Breast epithelium (tissue), 4 donors: ENCODE measurements at regions not wholly inside any gene's neighbourhood (a gene's known extent, or its start where the extent isn't known, plus 50 kb on each side); places are given as distances from the start of the nearest gene placed in this dataset.

Source experiments
- DNase-seq, 2 donors: peaks; one replicate each; pipeline ENCODE4 v3.0.0-alpha.2; 2019; ENCODE audit warnings: low spot score in 2 of 2
- H3K27ac ChIP-seq, 2 donors: fragments of 200-600 bp; sonication (generic) in 1 of 2; one replicate each; pipeline ENCODE4 v1.5.1; 2016 to 2019; ENCODE audit warnings: mild to moderate bottlenecking in 1 of 2
- H3K27me3 ChIP-seq, 2 donors: fragments of 200-600 bp; sonication (generic) in 1 of 2; one replicate each; pipeline versions ENCODE4 v1.5.1 to v1.6.0; 2017 to 2019; ENCODE audit warnings: control low read depth in 1 of 2, mild to moderate bottlenecking in 1 of 2
- H3K36me3 ChIP-seq: fragments of 200-600 bp; one replicate; pipeline ENCODE4 v1.5.1; 2019
- H3K4me1 ChIP-seq, 2 donors: fragments of 200-600 bp; sonication (generic); one replicate each; pipeline ENCODE4 v1.5.1; 2016 to 2019; ENCODE audit warnings: control low read depth in 1 of 2
- H3K4me3 ChIP-seq, 3 donors: fragments of 200-600 bp; sonication (generic); 1 replicate in 2 of 3; 2 replicates in 1 of 3; pipeline ENCODE4 v1.5.1; 2016 to 2019; ENCODE audit warnings: mild to moderate bottlenecking in 3 of 3, moderate library complexity in 2 of 3
- H3K9me3 ChIP-seq, 2 donors: fragments of 200-600 bp; sonication (generic) in 1 of 2; one replicate each; pipeline ENCODE4 v1.5.1; 2016 to 2019; ENCODE audit warnings: control low read depth in 1 of 2
- POLR2A ChIP-seq: fragments of 450-650 bp; IDR thresholded peaks from one replicate; pipeline ENCODE4 v1.6.1; 2016; ENCODE audit warnings: antibody characterized with exemption, mild to moderate bottlenecking, moderate library complexity
- POLR2AphosphoS5 ChIP-seq, 3 donors: sonication (generic); formaldehyde crosslinking; IDR thresholded peaks; one replicate each; pipeline ENCODE4 v1.6.1; 2017; ENCODE audit warnings: antibody characterized with exemption in 3 of 3
- intact Hi-C: fragments of 100-400 bp; cut with DNase I; formaldehyde crosslinking; loops from one replicate; pipeline ENCODE4 v1.15.1; 2023; ENCODE audit warnings: low total_unique reads
- TF ChIP-seq, protein P1 (sequence below), 3 donors: fragments of 450-650 bp; IDR thresholded peaks; one replicate each; pipeline ENCODE4 v1.5.1; 2016 to 2017; ENCODE audit warnings: antibody characterized with exemption in 3 of 3, mild to moderate bottlenecking in 3 of 3, moderate library complexity in 3 of 3

DNA sequence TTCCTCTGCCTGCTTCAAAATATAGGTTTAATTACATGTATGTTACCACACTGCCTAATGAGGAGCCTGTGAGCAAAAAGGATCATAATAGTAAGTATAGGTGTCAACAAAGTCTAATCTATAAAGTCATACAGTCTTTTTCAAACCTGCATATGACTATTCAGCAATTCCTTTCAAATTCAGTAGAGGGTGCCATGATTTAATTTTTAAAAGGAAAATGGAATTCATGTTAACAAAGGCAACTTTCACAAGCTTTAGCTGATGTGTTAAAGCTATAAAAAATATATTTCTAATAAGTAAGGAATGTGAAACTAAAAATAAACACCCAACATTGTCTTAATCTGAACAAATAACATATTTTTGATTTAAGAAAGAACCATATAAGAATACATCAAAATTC, 52.1 kb downstream of the MPP7 start:
- H3K27me3 ChIP-seq: no peaks in the 10 kb centered on the region
- DNase-seq: no peak
- H3K9me3 ChIP-seq: no peaks in the 10 kb centered on the region
- no peaks in the 10 kb centered on the region for H3K36me3 ChIP-seq
- H3K27ac ChIP-seq: no peak overlapping the region
- no peak overlapping the region for H3K4me3 ChIP-seq
- intact Hi-C loops: no loop called here
- TF ChIP-seq, protein P1, sequence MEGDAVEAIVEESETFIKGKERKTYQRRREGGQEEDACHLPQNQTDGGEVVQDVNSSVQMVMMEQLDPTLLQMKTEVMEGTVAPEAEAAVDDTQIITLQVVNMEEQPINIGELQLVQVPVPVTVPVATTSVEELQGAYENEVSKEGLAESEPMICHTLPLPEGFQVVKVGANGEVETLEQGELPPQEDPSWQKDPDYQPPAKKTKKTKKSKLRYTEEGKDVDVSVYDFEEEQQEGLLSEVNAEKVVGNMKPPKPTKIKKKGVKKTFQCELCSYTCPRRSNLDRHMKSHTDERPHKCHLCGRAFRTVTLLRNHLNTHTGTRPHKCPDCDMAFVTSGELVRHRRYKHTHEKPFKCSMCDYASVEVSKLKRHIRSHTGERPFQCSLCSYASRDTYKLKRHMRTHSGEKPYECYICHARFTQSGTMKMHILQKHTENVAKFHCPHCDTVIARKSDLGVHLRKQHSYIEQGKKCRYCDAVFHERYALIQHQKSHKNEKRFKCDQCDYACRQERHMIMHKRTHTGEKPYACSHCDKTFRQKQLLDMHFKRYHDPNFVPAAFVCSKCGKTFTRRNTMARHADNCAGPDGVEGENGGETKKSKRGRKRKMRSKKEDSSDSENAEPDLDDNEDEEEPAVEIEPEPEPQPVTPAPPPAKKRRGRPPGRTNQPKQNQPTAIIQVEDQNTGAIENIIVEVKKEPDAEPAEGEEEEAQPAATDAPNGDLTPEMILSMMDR (IDR thresholded peaks at IDR 0.05): peak in 2 of 3 donors; percentile 47 to 60
- TF ChIP-seq POLR2AphosphoS5 (IDR thresholded peaks at IDR 0.05) (no peak), POLR2A (no peak)
- H3K4me1 ChIP-seq: no peaks in the 10 kb centered on the region

- intact Hi-C loops: no loop called here
- Histone ChIP-seq H3K27ac (no peak overlapping the region), H3K4me3 (no peak overlapping the region), H3K27me3 (no peaks in the 10 kb centered on the region), H3K9me3 (no peaks in the 10 kb centered on the region), H3K36me3 (no peaks in the 10 kb centered on the region), H3K4me1 (no peaks in the 10 kb centered on the region)
- TF ChIP-seq POLR2A: no peak
- TF ChIP-seq, protein P1 (IDR thresholded peaks at IDR 0.05): no peak
- TF ChIP-seq POLR2AphosphoS5 (IDR thresholded peaks at IDR 0.05): no peak
- DNase-seq: no peak
Measured at GRCh38 chr10:28250358-28250757, 52.5 kb downstream of the MPP7 start.

- no peaks in the 10 kb centered on the region for H3K36me3 ChIP-seq
- no peaks in the 10 kb centered on the region for H3K4me1 ChIP-seq
- H3K27ac ChIP-seq: no peak overlapping the region
- TF ChIP-seq POLR2A: no peak
- TF ChIP-seq POLR2AphosphoS5 (IDR thresholded peaks at IDR 0.05): no peak
- TF ChIP-seq, protein P1 (IDR thresholded peaks at IDR 0.05): no peak
- no peaks in the 10 kb centered on the region for H3K9me3 ChIP-seq
- DNase-seq: no peak
- intact Hi-C loops: no loop called here
- H3K4me3 ChIP-seq: no peak overlapping the region
- H3K27me3 ChIP-seq: no peaks in the 10 kb centered on the region
Measured at GRCh38 chr10:28249512-28249911, 53.4 kb downstream of the MPP7 start.

DNA sequence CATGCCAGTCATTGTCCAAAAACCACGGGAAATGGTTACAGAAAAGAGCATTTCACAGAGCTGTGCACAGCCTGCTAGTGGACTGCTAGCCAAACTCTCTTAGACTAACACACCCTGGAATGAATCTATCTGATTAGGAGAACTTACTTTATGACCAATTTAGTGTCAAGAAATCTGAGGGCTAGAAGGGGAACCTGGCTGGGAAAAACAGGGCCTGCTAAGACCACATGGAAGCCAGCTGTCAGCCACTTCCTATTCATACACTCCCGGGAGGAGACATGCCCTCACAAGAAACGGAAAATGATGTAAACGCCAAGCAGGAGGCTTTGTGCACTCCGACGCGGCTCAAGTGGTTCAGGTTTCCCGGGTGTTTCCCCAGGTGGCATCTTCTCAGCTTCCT, 54.8 kb downstream of the MPP7 start:
- DNase-seq: no peak
- Histone ChIP-seq H3K36me3 (no peaks in the 10 kb centered on the region), H3K9me3 (no peaks in the 10 kb centered on the region), H3K4me3 (no peak overlapping the region), H3K27ac (no peak overlapping the region), H3K4me1 (no peaks in the 10 kb centered on the region), H3K27me3 (no peaks in the 10 kb centered on the region)
- intact Hi-C loops: no loop called here
- TF ChIP-seq POLR2AphosphoS5 (IDR thresholded peaks at IDR 0.05): no peak
- TF ChIP-seq POLR2A: no peak
- TF ChIP-seq, protein P1 (IDR thresholded peaks at IDR 0.05): no peak

- intact Hi-C loops: no loop called here
- Histone ChIP-seq H3K36me3 (no peaks in the 10 kb centered on the region), H3K4me1 (no peaks in the 10 kb centered on the region), H3K27ac (no peak overlapping the region), H3K9me3 (no peaks in the 10 kb centered on the region), H3K4me3 (no peak overlapping the region), H3K27me3 (no peaks in the 10 kb centered on the region)
- TF ChIP-seq POLR2AphosphoS5 (IDR thresholded peaks at IDR 0.05): no peak
- TF ChIP-seq POLR2A: no peak
- TF ChIP-seq, protein P1 (IDR thresholded peaks at IDR 0.05): no peak
- DNase-seq: no peak
Measured at GRCh38 chr10:28246023-28246422, 56.8 kb downstream of the MPP7 start.
